NCI-H82 treated with DMSO at 0.1 percent for 48 hours (cell line): ENCODE measurements at regions not wholly inside any gene's neighbourhood (a gene's known extent, or its start where the extent isn't known, plus 50 kb on each side); places are given as distances from the start of the nearest gene placed in this dataset.
A peak's percentile ranks its signal among the peaks of the same experiment; 100 is the strongest.

ENCODE experiments used
- DNase-seq: peaks from one replicate; lab custom pipeline; 2025; ENCODE audit not compliant: unreplicated experiment; lab: John Stamatoyannopoulos, UW

- no peak for DNase-seq
Observed at GRCh38 chr11:116272181-116272789, 500.5 kb downstream of the BUD13 start.

- DNase-seq, result no peak
Observed at GRCh38 chr11:116271479-116271878, 501.3 kb downstream of the BUD13 start.

- DNase-seq, result no peak
Observed at GRCh38 chr11:116267146-116267545, 505.6 kb downstream of the BUD13 start.

DNA sequence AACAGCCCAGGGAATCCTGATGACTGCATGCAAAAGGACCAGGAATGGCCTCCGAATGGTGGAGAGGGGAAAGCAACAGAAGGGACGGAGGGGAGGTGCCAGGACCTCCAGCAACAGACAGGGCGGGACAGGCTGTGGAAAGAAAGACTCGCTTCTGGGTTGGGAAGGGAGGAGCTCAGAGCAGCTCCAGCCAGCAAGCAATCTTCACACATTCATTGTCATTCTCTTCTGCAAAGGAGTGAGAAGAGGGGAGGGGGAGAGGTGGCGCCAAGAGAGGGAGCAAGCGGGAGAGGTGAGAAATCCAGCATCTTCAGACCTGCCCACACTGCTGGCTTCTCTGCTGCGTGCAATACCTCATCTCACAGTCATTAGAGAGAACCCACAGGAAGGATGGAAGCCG lies 509.0 kb downstream of the BUD13 start:
- DNase-seq, result no peak

DNA sequence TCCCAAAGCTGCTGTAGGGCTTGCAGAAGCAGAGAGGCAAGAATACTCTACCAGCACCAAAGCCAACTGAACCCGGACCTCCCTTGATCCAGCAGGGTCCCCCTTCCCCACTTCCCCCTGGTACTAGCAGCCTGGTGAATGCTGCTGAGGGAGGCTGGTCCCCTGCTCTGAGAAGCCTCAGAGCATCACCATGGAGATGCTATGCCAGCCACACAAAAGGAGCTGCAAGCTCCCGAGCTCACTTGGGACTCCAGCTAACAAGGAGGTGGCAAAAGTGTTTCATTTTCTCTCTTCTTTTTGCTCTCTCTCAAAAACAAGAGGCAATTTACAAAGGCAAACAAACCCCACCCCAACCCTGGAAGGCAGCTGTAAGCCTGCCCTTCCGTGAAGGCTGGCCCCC lies 509.8 kb downstream of the BUD13 start:
- no peak for DNase-seq

DNA sequence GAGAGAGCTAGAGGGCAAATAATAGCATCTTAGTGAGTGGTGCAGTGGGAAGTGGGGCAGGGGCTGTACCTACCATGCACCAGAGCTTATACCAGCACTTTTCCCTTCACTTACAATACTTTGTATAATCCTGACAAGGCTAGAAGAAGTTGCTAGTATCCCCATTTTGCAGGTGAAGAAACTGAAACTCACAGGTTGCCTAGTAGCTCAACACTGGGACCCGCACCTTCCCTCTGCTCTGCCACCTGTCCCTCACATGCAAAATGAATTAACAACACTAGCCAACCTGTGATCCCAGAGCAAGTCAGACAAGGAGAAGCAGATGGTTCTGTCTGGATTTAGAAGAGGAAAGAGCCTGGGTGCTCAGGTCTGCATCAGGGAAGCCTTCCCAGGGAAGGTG lies 510.4 kb downstream of the BUD13 start:
- peak; percentile 57 for DNase-seq

- peak; percentile 86 for DNase-seq
Observed at GRCh38 chr11:116261606-116262005, 511.2 kb downstream of the BUD13 start.

DNA sequence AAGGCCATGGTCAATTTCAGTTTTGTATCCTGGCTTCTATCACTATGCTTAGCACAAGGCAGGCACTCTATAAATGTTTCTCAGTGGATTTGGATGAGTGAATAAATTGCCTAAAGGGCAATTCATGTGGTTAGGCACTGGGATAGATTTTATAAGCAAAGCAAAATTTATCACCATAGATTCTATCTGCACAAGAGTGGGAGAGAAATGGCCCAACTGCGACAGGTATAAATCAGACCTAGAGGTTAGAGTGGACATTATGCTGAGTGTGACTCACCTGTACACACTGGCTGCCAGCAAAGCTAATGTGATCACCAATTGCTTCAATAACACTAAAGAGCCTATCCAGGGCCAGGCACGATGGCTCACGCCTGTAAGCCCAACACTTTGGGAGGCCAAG lies 514.0 kb downstream of the BUD13 start:
- DNase-seq, result no peak

- DNase-seq, result no peak
Observed at GRCh38 chr11:116257883-116258282, 514.9 kb downstream of the BUD13 start.

DNA sequence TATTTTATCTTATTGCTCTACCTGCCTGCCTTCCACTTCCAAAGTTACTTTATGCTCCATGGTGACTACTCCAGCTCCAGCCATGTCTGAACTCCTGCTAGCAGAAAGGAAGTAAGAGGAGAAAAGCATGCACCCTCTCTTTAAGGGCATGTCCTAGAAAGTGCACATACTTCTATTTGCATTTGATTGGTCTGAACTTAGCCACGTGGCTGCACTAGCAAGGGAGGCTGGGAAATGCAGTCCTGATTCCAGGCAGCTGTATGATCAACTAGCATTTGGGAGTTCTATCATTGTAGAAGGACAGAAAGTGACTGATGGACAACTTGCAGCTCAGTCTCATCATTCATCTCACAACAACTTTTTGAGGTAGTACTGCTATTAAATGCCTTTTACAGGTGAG lies 515.7 kb downstream of the BUD13 start:
- no peak for DNase-seq

GRCh38 chr11:116256215-116256614 lies 516.6 kb downstream of the BUD13 start:
- no peak for DNase-seq

- DNase-seq, result no peak
Observed at GRCh38 chr11:116255321-116255953, 517.4 kb downstream of the BUD13 start.

GRCh38 chr11:116250155-116250554 lies 522.6 kb downstream of the BUD13 start:
- DNase-seq, result no peak

GRCh38 chr11:116249561-116249960 lies 523.2 kb downstream of the BUD13 start:
- no peak for DNase-seq

- no peak for DNase-seq
Observed at GRCh38 chr11:116244889-116245288, 527.9 kb downstream of the BUD13 start.

DNA sequence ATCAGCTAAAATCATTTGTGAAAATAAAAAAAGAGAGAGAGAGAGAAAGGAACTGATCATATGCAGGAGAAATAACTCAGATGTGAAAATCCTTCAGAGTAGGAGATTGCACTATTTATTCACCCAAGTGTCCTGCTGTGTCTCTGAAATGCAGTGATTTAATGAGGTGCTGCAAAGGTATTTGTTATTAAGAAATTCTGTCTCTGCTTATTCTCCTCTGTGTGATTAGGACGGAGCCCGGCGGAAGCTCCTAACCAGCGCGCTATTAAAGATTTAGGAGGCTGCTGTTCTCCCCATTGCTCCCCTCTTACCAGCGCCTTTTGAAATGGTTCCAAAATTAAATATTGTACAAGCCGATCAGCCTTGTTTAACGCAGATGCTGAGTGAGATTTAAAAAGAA lies 528.3 kb downstream of the BUD13 start:
- no peak for DNase-seq

DNA sequence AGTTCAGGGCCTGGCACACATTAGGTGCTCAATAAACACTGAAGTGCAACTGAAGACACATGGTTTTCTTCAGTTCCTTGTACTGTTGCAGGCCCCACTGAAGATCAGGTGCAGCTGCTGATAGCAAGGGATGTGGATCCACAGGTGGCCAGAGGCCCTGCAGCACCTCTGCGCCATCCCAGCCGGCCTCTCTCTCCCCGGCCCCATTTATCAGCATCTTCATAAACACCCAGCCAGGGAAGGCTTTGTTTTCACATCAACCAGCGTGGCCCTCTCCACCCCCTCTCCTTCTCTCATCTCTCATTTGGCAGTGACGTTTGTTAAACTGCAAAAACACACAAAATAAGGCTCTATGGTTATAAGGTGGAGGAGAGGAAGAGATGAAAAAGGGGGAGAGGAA lies 528.8 kb downstream of the BUD13 start:
- no peak for DNase-seq

GRCh38 chr11:116242006-116242405 lies 530.8 kb downstream of the BUD13 start:
- DNase-seq, result no peak

DNA sequence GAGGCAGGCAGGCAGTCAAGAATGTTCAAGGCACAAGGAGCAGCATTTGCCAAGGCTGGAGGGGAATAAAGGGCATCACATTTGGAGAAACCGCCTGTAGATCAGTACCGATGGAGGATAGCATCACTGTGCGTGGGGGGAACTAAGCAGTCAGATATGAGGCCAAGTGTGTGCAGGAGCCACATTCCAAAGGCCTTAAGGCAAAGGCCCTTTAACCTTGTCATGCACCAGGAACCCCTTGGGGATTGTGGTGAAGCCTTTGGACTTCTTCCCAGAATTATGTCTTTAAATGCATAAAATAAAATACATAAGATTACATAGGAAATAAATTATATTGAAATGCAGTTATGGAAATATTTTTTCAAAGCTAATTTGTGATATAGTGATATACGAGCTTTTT lies 532.1 kb downstream of the BUD13 start:
- no peak for DNase-seq

- DNase-seq, result no peak
Observed at GRCh38 chr11:116239247-116239646, 533.5 kb downstream of the BUD13 start.

DNA sequence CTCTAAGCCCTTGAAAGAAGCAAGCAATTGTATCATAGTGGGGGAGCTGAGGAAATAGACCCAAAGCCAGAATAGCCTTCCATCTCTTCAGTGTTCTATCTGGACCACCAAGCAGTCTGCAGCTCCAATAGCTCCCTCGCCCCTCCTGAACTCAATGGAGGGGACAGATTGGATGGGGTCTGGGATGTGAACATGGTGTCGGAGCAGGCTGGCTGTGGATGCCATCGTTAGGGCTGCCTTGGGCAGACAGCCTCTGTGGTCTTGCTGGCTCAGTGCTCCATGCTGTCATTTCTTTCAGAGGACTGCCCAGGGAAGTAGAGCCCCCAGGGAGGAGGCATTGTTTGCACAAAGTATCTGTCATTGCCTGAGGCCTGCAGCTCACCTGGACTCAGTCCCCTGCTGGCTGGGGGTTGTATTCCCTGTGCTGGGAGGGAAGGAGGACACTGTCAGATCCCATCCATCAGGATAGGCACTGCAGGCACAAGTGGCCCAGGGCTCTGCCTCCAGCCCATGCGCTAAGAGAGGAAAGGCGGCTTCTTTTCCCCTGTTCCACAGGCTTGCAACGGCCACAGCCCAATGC lies 537.7 kb downstream of the BUD13 start:
- DNase-seq, result no peak

GRCh38 chr11:116233561-116233960 lies 539.2 kb downstream of the BUD13 start:
- DNase-seq, result no peak

DNA sequence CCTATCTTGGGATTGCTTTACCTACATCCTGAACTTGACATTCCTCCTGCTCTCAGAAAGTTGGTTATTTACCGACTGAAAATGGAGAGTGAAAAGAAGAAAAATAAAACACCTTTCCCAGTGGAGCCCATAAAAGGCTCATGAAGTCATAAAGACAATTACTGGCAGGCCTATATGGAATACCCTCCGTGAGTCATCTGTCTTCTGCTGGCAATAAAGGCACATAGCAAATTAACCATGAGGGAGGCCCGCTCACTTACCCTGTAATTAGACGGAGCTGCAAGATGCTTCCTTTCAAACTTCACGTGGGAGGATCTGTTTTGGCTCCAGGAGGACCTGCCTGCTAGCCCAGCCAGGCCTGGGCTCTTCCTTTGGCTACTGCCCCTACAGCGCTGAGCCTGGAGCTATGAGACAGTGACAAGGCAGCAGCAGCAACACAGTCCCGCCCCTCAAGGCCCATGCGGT lies 540.4 kb downstream of the BUD13 start:
- DNase-seq, result no peak
